Uterus (tissue), 3 donors: ENCODE measurements at regions not wholly inside any gene's neighbourhood (a gene's known extent, or its start where the extent isn't known, plus 50 kb on each side); places are given as distances from the start of the nearest gene placed in this dataset.

Experiments
- DNase-seq, 2 donors: peaks; one replicate each; pipeline ENCODE4 v3.0.0-alpha.2; 2019 to 2020
- H3K27ac ChIP-seq, 2 donors: fragments of 200-600 bp; sonication (generic); 1 replicate in 1 of 2; 2 replicates in 1 of 2; pipeline ENCODE4 v1.5.1; 2016 to 2018
- H3K27me3 ChIP-seq, 2 donors: fragments of 200-600 bp; sonication (generic); one replicate each; pipeline ENCODE4 v1.5.1; 2018 to 2019; ENCODE audit warnings: control low read depth in 1 of 2
- H3K36me3 ChIP-seq, 2 donors: fragments of 200-600 bp; sonication (generic); one replicate each; pipeline ENCODE4 v1.5.1; 2019; ENCODE audit warnings: control low read depth in 1 of 2
- H3K4me1 ChIP-seq, 2 donors: fragments of 200-600 bp; sonication (generic); one replicate each; pipeline ENCODE4 v1.5.1; 2018 to 2019; ENCODE audit warnings: control low read depth in 1 of 2
- H3K4me3 ChIP-seq, 2 donors: fragments of 200-600 bp; sonication (generic); 1 replicate in 1 of 2; 2 replicates in 1 of 2; pipeline ENCODE4 v1.5.1; 2018 to 2019; ENCODE audit warnings: mild to moderate bottlenecking in 1 of 2
- H3K9me3 ChIP-seq, 2 donors: fragments of 200-600 bp; sonication (generic); one replicate each; pipeline ENCODE4 v1.5.1; 2019; ENCODE audit warnings: control low read depth in 1 of 2
- POLR2A ChIP-seq, 2 donors: fragments of 450-650 bp; IDR thresholded peaks; one replicate each; pipeline ENCODE4 v1.6.1; 2016; ENCODE audit warnings: antibody characterized with exemption in 2 of 2, mild to moderate bottlenecking in 1 of 2, moderate library complexity in 1 of 2
- intact Hi-C: fragments of 100-400 bp; cut with DNase I; formaldehyde crosslinking; loops from one replicate; pipeline ENCODE4 v1.15.1; 2023; ENCODE audit warnings: low total_unique reads
- TF ChIP-seq, protein P1 (sequence below), 4 experiments: fragments of 200-600 bp in 2 of 4; fragments of 450-650 bp in 2 of 4; sonication (generic) in 2 of 4; IDR thresholded peaks; one replicate each; pipeline ENCODE4 v1.5.1; 2016 to 2019; ENCODE audit warnings: antibody characterized with exemption in 4 of 4, mild to moderate bottlenecking in 2 of 4, moderate library complexity in 1 of 4
- donor health status: DM: yes; HTN: yes; CAD: no.

DNA sequence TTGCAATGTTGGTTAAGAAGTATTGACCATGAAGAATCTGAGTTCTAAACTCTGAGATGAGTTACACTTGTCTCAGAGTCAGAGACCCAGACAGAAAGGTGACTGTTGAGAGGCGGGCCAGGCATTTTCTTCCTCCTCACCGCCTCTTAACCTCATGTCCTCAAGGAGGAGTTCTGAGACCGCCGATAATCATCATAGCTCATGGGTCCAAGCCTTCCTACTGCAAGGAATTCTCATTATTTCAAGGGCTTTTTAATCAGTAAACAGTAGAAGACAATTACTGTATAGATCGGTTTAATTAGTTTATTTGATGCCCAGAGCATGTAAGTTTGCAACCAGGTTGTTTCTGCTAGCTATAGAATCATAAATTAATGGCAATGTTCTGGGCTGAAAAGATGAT is 382.4 kb upstream of the MMS22L start:
- intact Hi-C loops = no loop called here
- TF ChIP-seq POLR2A (IDR thresholded peaks at IDR 0.05) = no peak
- TF ChIP-seq, protein P1, sequence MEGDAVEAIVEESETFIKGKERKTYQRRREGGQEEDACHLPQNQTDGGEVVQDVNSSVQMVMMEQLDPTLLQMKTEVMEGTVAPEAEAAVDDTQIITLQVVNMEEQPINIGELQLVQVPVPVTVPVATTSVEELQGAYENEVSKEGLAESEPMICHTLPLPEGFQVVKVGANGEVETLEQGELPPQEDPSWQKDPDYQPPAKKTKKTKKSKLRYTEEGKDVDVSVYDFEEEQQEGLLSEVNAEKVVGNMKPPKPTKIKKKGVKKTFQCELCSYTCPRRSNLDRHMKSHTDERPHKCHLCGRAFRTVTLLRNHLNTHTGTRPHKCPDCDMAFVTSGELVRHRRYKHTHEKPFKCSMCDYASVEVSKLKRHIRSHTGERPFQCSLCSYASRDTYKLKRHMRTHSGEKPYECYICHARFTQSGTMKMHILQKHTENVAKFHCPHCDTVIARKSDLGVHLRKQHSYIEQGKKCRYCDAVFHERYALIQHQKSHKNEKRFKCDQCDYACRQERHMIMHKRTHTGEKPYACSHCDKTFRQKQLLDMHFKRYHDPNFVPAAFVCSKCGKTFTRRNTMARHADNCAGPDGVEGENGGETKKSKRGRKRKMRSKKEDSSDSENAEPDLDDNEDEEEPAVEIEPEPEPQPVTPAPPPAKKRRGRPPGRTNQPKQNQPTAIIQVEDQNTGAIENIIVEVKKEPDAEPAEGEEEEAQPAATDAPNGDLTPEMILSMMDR (IDR thresholded peaks at IDR 0.05) = no peak
- H3K27ac ChIP-seq = no peak overlapping the region
- no peaks in the 10 kb centered on the region for H3K9me3 ChIP-seq
- DNase-seq = no peak
- H3K4me3 ChIP-seq = no peak overlapping the region
- H3K4me1 ChIP-seq = no peaks in the 10 kb centered on the region
- no peaks in the 10 kb centered on the region for H3K36me3 ChIP-seq
- H3K27me3 ChIP-seq = no peaks in the 10 kb centered on the region

- Histone ChIP-seq H3K4me1 (no peaks in the 10 kb centered on the region), H3K36me3 (no peaks in the 10 kb centered on the region), H3K27ac (no peak overlapping the region), H3K9me3 (no peaks in the 10 kb centered on the region), H3K4me3 (no peak overlapping the region), H3K27me3 (no peaks in the 10 kb centered on the region)
- intact Hi-C loops = no loop called here
- DNase-seq = no peak
- TF ChIP-seq, protein P1 (IDR thresholded peaks at IDR 0.05) = no peak
- TF ChIP-seq POLR2A (IDR thresholded peaks at IDR 0.05) = no peak
These were observed 383.9 kb upstream of the MMS22L start for GRCh38 chr6:97666889-97667288.

DNA sequence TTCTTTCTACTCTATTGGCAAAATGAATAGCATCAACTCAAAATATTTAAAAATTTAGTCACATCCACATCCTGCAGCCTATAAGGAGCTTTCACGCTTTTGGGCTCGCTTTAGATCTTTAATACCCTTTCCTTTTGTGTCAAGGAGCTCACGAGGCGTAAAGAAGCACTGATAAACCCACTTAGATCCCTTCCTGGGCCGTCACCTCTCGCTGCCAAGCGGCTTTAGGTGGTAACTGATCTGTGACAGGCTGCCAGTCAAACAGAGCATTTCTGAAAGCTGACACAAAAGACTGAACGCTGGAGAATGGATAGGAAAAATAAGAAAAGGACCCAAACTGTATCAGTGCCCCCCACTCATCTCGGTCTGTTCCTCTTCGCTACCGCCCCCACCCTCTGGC is 385.7 kb upstream of the MMS22L start:
- TF ChIP-seq, protein P1 (IDR thresholded peaks at IDR 0.05) = no peak
- TF ChIP-seq POLR2A (IDR thresholded peaks at IDR 0.05) = no peak
- Histone ChIP-seq H3K4me1 (no peaks in the 10 kb centered on the region), H3K27me3 (no peaks in the 10 kb centered on the region), H3K27ac (no peak overlapping the region), H3K36me3 (no peaks in the 10 kb centered on the region), H3K9me3 (no peaks in the 10 kb centered on the region), H3K4me3 (no peak overlapping the region)
- DNase-seq = no peak
- intact Hi-C loops = no loop called here

DNA sequence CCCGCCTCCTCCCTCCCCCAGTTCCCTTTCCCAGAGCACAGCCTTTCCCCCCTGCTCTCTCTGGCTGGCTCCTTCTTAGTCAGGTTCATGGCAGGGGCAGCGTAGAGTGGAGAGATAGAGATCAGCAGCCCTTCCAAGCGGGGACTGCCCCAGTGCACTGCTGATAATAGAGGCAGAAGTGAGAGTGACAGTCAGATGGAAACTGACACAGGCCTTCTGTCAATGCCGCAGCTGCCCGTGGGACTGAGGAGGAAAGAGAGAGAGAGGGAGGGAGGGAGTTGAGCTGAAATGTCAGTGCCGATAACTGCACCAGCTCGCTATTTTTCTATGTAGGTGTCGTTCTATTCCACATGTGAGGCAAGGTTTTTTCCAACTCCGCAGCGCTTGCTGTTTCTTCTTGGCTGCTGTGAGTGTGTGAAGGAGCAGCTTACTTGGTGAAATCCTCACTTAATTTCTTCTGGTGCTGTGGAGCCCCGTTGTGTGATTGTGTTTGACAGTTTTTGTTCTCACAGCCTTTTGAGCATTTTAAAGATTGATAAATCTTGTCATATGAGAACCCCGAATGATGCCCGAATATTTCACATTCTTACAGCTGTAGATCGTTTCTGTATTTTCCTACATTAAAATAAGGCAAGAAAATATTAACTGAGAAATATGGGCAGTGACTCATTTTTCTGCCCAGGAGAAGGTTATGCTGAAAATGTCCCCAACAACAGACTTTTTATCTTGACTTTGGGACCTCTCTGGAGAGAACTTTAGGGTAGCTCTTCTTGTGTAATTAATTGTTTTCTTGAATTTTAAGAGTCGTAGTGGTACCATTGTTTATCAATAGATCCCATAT is 386.4 kb upstream of the MMS22L start:
- intact Hi-C loops = no loop called here

GRCh38 chr6:97674802-97675201 is 391.8 kb upstream of the MMS22L start:
- H3K27me3 ChIP-seq = no peaks in the 10 kb centered on the region
- no peaks in the 10 kb centered on the region for H3K36me3 ChIP-seq
- intact Hi-C loops = no loop called here
- no peak for DNase-seq
- no peak for TF ChIP-seq POLR2A (IDR thresholded peaks at IDR 0.05)
- TF ChIP-seq, protein P1 (IDR thresholded peaks at IDR 0.05) = no peak
- H3K9me3 ChIP-seq = no peaks in the 10 kb centered on the region
- H3K27ac ChIP-seq = no peak overlapping the region
- H3K4me3 ChIP-seq = no peak overlapping the region
- no peaks in the 10 kb centered on the region for H3K4me1 ChIP-seq

More for the DNA sequence above, 386.4 kb upstream of the MMS22L start:
- Histone ChIP-seq H3K36me3 (no peaks in the 10 kb centered on the region), H3K4me3 (no peak overlapping the region), H3K4me1 (no peaks in the 10 kb centered on the region), H3K27me3 (no peaks in the 10 kb centered on the region), H3K9me3 (no peaks in the 10 kb centered on the region), H3K27ac (no peak overlapping the region)
- TF ChIP-seq, protein P1 (IDR thresholded peaks at IDR 0.05) = no peak
- TF ChIP-seq POLR2A (IDR thresholded peaks at IDR 0.05) = no peak
- no peak for DNase-seq
